Stimulated activated naive CD8-positive, alpha-beta T cell treated with anti-CD3 and anti-CD28 coated beads, Interleukin-15, Interleukin-2, amounts not matched to agents 100 U/mL and 50 U/mL, for 24 hours (primary cell): ENCODE measurements at regions not wholly inside any gene's neighbourhood (a gene's known extent, or its start where the extent isn't known, plus 50 kb on each side); places are given as distances from the start of the nearest gene placed in this dataset.
"Not testable (repeated sequence)": the region's sequence is repeated elsewhere in the genome, so short reads cannot be mapped to it uniquely, and the experiment has no call there.

ENCODE experiments used
- ATAC-seq: fragments of 150-1000 bp; cut with Tn5 transposase; one replicate; pipeline ENCODE4 v1.10.0; 2021
- DNase-seq: peaks from one replicate; pipeline ENCODE4 v3.0.0; 2021

GRCh38 chr2:109719871-109720270 is 74.2 kb upstream of the RGPD5 start:
- DNase-seq (no peak), ATAC-seq (no peak)

- ATAC-seq = no peak
- DNase-seq = no peak
These were observed 73.6 kb upstream of the RGPD5 start for GRCh38 chr2:109720380-109721106.

GRCh38 chr2:109721135-109721534 is 73.0 kb upstream of the RGPD5 start:
- ATAC-seq = no peak

GRCh38 chr2:109721626-109722025 is 72.5 kb upstream of the RGPD5 start:
- DNase-seq (no peak), ATAC-seq (no peak)

More at GRCh38 chr2:109721135-109721534, 73.0 kb upstream of the RGPD5 start:
- no peak for DNase-seq

- ATAC-seq = no peak
These were observed 72.1 kb upstream of the RGPD5 start for GRCh38 chr2:109722026-109722425.

GRCh38 chr2:109722640-109723039 is 71.5 kb upstream of the RGPD5 start:
- not testable (repeated sequence) for DNase-seq, ATAC-seq

More at GRCh38 chr2:109722026-109722425, 72.1 kb upstream of the RGPD5 start:
- DNase-seq = no peak

GRCh38 chr2:109723153-109723552 is 71.0 kb upstream of the RGPD5 start:
- DNase-seq, ATAC-seq: not testable (repeated sequence)

GRCh38 chr2:109724533-109725460 is 69.3 kb upstream of the RGPD5 start:
- DNase-seq (no peak), ATAC-seq (no peak)

GRCh38 chr2:109726379-109727270 is 67.5 kb upstream of the RGPD5 start:
- DNase-seq = no peak
- no peak for ATAC-seq

- ATAC-seq = no peak
- no peak for DNase-seq
These were observed 66.1 kb upstream of the RGPD5 start for GRCh38 chr2:109727929-109728447.

GRCh38 chr2:109733746-109734145 is 60.4 kb upstream of the RGPD5 start:
- not testable (repeated sequence) for DNase-seq, ATAC-seq

GRCh38 chr2:109736177-109736827 is 57.8 kb upstream of the RGPD5 start:
- ATAC-seq (no peak), DNase-seq (peak; percentile 10)
